ENCODE measurements at regions not wholly inside any gene's neighbourhood (a gene's known extent, or its start where the extent isn't known, plus 50 kb on each side); places are given as distances from the start of the nearest gene placed in this dataset.

DNA sequence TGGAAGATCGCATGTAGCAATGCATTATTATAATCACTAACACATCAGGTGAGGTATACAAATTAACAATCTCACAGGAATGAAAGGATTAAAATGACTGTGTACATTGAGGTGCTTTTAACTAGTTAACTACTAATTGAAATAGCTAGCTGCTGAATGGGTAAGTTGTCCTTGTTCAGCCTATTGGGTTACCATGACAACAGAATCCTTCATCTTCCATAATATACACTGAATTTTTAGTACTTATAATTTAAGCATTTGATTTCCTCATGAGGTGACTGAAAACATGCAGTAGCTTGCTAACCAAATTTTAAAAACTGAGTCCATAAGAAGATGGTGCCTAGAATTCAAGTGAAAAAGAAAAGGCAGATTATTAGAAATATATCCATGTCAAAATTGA lies 347.9 kb downstream of the FAT3 start:
- Histone ChIP-seq H3K4me1 (ENCODE audit: control insufficient read depth, extremely low read depth, insufficient read depth, low read length) (no peaks in the 10 kb centered on the region), H3K9ac (ENCODE audit: control insufficient read depth, extremely low read depth, insufficient read depth, low read length) (no peak overlapping the region), H3K27me3 (ENCODE audit: control insufficient read depth, extremely low read depth, insufficient read depth, low read length) (no peaks in the 10 kb centered on the region), H3K9me1 (ENCODE audit: control insufficient read depth, extremely low read depth, insufficient read depth, low read length) (no peaks in the 10 kb centered on the region), H3K4me2 (ENCODE audit: control insufficient read depth, extremely low read depth, insufficient read depth, low read depth, low read length) (no peak overlapping the region), H3K79me2 (ENCODE audit: control insufficient read depth, insufficient read depth, low read length) (no peaks in the 10 kb centered on the region), H2AFZ (ENCODE audit: control insufficient read depth, low read length) (no peak overlapping the region), H3K27ac (ENCODE audit: control insufficient read depth, insufficient read depth, low read length) (no peak overlapping the region), H3K4me3 (ENCODE audit: control insufficient read depth in 2 of 3, extremely low read depth in 1 of 3, insufficient read depth in 2 of 3, low read depth in 1 of 3, low read length in 3 of 3) (no peak overlapping the region), H3K36me3 (ENCODE audit: control insufficient read depth in 2 of 2, extremely low read depth in 1 of 2, insufficient read depth in 2 of 2, low read length in 2 of 2) (no peaks in the 10 kb centered on the region), H4K20me1 (ENCODE audit: control insufficient read depth, extremely low read depth, insufficient read depth, low read length) (no peaks in the 10 kb centered on the region), H3K9me3 (ENCODE audit: control insufficient read depth, low read depth, low read length) (no peaks in the 10 kb centered on the region)
- FAIRE-seq (no peak), DNase-seq (ENCODE audit: low read depth, low spot score) (no peak)
- dilution Hi-C loops (cut with MboI; ENCODE audit: extremely low pct_ligation_motif_present, low sequenced_read_pairs) = no loop called here
- TF ChIP-seq CTCF (optimal IDR thresholded peaks at IDR 0.05 in 1 of 3, IDR thresholded peaks at IDR 0.05 in 1 of 3, conservative IDR thresholded peaks at IDR 0.05 in 1 of 3; ENCODE audit: extremely low read depth in 1 of 3, insufficient read depth in 2 of 3, low read length in 3 of 3) = no peak
- TF ChIP-seq EZH2 (IDR thresholded peaks at IDR 0.05; ENCODE audit: low read length) = no peak

GRCh38 chr11:92576315-92576714 lies 351.7 kb downstream of the FAT3 start:
- Histone ChIP-seq H3K9me3 (ENCODE audit: control insufficient read depth, low read depth, low read length) (no peaks in the 10 kb centered on the region), H3K27ac (ENCODE audit: control insufficient read depth, insufficient read depth, low read length) (no peak overlapping the region), H3K9me1 (ENCODE audit: control insufficient read depth, extremely low read depth, insufficient read depth, low read length) (no peaks in the 10 kb centered on the region), H3K4me3 (ENCODE audit: control insufficient read depth in 2 of 3, extremely low read depth in 1 of 3, insufficient read depth in 2 of 3, low read depth in 1 of 3, low read length in 3 of 3) (no peak overlapping the region), H3K36me3 (ENCODE audit: control insufficient read depth in 2 of 2, extremely low read depth in 1 of 2, insufficient read depth in 2 of 2, low read length in 2 of 2) (no peaks in the 10 kb centered on the region), H3K27me3 (ENCODE audit: control insufficient read depth, extremely low read depth, insufficient read depth, low read length) (no peaks in the 10 kb centered on the region), H3K4me2 (ENCODE audit: control insufficient read depth, extremely low read depth, insufficient read depth, low read depth, low read length) (no peak overlapping the region), H3K9ac (ENCODE audit: control insufficient read depth, extremely low read depth, insufficient read depth, low read length) (no peak overlapping the region), H2AFZ (ENCODE audit: control insufficient read depth, low read length) (no peak overlapping the region), H4K20me1 (ENCODE audit: control insufficient read depth, extremely low read depth, insufficient read depth, low read length) (no peaks in the 10 kb centered on the region), H3K79me2 (ENCODE audit: control insufficient read depth, insufficient read depth, low read length) (no peaks in the 10 kb centered on the region), H3K4me1 (ENCODE audit: control insufficient read depth, extremely low read depth, insufficient read depth, low read length) (no peaks in the 10 kb centered on the region)
- dilution Hi-C loops (cut with MboI; ENCODE audit: extremely low pct_ligation_motif_present, low sequenced_read_pairs) = no loop called here
- TF ChIP-seq CTCF (optimal IDR thresholded peaks at IDR 0.05 in 1 of 3, IDR thresholded peaks at IDR 0.05 in 1 of 3, conservative IDR thresholded peaks at IDR 0.05 in 1 of 3; ENCODE audit: extremely low read depth in 1 of 3, insufficient read depth in 2 of 3, low read length in 3 of 3) (no peak), EZH2 (IDR thresholded peaks at IDR 0.05; ENCODE audit: low read length) (no peak)
- FAIRE-seq = no peak
- DNase-seq (ENCODE audit: low read depth, low spot score) = no peak

Measured in keratinocyte (primary cell).